ENCODE measurements at regions not wholly inside any gene's neighbourhood (a gene's known extent, or its start where the extent isn't known, plus 50 kb on each side); places are given as distances from the start of the nearest gene placed in this dataset.
A peak's percentile ranks its signal among the peaks of the same experiment; 100 is the strongest.

DNA sequence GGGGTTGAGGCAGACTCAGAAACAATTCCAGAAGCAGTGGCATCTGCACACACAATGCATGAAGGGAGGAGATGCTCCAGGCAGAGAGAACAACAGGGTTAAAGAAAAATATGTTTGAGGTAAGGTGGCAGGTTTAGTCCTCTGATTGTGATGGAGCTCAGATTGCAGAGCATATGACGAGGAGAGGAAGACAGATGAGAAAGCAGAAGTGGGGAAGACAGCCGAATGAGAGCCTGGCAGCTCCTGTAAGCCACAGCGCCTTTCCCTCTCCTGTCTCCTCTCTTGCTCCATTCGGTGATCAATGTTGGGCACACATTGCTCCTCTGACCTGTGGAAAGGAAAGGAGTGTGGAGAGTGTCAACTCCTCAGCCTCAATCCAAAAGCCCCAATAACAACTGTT, 372.2 kb downstream of the GXYLT1 start:
- no peak for DNase-seq (ENCODE audit: low read depth)

DNA sequence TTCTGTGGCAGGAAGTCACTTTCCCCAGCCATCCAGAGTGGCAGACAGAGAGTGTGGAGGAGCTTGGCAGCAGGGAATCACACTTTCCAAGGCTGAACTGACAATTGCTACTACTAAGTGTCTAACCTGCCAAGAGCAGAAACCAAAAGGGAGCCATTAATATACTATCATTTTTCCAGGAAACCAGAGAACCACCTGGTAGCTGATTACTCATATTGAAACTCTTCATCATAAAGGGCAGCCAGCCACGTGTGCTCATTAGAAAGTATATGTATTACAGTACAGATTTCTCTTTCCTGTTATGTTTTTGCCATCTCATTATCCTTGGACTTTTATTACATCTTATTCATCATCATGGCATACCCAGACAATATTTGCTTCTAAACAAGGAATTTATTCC, 374.9 kb downstream of the GXYLT1 start:
- no peak for DNase-seq (ENCODE audit: low read depth)

DNA sequence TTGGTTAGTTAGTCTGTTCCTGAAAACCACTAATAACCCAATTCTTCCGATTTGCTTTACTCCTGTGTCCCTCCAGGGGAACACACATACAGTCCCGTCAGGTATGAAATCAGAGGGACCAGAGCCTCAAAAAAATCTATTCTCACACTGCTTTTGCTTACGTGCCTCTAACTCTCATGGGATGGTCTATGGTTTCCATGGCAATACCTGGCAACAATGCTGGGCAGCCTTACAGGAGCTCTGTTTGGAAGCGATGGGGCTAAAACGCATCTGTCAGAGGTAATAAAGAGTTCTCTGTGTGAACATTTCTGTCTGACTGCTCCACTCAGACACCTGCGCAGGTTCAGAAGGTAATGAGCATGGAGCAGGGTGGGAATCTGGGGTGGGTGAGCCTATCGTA, 376.2 kb downstream of the GXYLT1 start:
- DNase-seq (ENCODE audit: low read depth) = no peak

DNA sequence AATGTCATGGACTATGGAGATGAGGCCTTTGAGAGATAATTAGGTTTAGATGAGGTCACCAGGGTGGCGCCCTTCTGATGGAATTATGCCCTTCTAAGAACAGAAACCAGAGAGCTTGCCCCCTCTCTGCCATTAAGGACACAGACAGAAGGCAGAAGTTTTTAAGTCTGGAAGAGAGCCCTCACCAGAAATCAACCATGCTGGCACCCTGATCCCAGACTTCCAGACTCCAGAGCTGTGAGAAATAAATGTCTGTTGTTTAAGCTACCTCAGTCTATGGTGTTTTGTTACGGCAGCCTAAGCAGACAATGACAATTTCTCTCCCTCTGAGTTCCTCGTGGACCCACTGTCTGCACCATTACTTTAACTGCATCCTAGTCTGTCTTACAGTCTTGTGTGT, 382.0 kb downstream of the GXYLT1 start:
- DNase-seq (ENCODE audit: low read depth) = no peak

DNA sequence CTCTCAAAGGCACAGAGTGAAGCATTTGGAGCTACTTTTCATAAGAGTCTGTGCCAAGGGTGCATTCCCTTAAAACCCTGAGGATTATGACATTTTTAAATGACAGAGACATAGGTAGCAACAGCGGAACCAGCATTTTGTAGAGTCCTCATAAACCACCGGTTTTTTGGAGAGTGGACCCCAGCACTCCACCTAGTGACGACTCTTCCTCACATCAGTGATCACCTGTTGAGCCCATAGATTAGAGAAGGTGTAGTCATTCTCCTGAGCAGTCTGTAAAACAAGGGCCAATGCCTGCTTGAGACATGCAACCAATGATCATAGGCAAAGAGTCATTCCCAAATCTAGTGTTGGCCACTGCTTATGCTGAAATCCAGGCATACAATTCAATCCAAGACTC, 399.1 kb downstream of the GXYLT1 start:
- DNase-seq (ENCODE audit: low read depth) = no peak

DNA sequence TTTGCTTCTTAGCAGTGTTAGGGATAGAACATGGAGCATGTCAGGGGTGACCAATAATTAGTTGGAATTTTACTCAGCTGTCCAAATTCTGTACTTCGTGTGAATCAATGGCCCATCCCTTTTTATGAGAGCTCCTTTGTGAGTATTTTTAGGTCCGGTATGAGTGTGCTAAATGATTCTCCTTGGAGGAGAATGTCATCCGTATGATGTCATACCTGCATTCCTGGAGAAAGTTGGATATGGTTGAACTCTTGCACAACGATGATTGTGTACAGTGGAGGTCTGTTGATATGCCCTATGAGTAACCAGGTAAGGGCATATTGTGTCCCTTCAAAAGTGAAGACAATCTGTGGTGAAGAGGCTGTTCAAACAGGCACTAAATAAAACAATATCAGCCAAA, 400.8 kb downstream of the GXYLT1 start:
- DNase-seq (ENCODE audit: low read depth) = peak; percentile 62

DNA sequence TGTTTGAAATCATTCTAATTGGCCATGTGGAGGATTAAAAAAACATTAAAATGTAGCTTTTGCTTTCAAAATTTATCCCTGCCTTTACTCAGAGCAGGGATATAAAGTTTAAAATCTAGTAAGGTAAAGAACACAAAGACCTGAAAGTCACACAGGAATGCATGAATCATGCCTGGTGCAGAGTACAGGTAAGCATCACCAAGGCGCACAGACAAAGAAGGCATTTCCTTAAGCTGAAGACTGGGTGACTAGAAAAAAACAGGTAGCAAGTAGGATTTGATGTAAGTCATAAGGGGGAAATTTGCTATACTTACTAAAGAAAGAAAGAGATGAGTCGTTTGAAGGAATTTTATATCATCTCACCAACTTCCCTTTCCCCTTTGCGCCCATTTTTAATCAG, 405.6 kb downstream of the GXYLT1 start:
- DNase-seq (ENCODE audit: low read depth) = no peak

DNA sequence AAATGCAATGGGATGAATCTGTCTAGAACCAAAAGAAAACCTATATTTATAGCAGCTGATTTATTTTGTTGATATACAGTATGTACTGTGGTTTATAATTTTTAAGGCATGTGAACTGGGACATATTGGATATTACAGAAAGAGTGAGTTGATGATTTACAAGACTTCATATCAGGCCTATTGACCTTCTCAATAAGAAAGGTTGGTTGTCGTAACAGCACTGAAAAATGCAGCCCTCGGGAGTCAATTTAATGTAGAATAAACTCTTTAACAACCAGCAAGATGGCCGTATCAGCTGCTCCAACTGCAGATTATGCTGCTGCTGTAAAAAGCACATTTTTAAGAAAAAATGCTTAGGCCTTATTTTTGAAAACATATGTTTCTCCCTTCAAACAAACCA, 407.3 kb downstream of the GXYLT1 start:
- no peak for DNase-seq (ENCODE audit: low read depth)

DNA sequence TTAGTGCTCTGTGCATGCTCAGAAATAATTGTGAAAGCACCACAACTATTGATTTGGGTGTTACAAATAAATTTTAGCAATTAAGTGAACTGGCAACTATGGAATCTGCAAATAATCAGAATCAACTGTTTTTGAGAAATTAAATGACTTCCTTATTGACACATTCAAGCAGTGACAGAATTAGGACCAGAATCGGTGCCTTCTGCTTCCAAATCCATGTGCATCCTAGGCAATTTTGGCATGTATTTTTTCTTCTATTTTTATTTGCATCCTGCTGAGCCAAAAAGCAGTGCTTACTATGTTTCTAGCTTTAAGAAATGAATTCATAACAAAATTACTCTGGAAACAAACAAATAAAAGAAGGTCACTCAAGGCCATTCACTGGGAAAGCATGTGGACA, 408.2 kb downstream of the GXYLT1 start:
- no peak for DNase-seq (ENCODE audit: low read depth)

DNA sequence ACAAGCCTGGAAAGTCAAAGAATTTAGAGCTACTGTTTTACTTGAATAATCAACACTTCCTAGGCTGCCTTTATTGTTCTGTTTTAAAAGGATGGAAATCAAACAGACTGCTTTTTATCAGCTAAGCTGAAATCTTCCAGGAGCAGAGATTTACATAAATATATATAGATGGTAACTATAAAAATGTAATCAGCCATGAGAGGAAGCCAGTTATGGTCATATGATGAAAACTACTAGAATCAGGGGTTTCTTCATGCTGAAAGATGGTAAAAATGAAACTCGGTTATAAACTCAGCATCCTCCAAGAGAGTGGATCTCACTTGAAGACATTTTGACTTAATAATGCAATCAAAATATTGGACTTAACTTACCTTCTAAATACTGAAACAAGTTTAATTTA, 413.0 kb downstream of the GXYLT1 start:
- no peak for DNase-seq (ENCODE audit: low read depth)

DNA sequence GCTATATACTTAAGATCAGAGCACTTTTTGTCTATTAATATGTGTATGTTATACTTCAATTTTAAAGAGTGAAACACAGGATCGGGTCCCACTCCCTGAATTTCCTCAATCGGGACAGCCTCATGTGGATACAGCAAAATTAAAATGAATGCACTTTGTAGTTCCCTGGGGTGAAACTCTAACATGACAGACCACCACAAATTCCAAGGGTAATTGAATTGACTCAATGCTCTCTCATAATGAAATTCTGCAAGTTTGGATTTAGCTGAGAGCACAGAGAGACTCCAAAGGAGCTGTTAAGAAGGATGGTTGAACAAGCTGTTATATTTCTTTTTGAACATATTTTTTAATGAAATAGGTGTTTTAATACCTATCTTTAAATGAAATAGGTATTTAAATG, 413.6 kb downstream of the GXYLT1 start:
- no peak for DNase-seq (ENCODE audit: low read depth)

DNA sequence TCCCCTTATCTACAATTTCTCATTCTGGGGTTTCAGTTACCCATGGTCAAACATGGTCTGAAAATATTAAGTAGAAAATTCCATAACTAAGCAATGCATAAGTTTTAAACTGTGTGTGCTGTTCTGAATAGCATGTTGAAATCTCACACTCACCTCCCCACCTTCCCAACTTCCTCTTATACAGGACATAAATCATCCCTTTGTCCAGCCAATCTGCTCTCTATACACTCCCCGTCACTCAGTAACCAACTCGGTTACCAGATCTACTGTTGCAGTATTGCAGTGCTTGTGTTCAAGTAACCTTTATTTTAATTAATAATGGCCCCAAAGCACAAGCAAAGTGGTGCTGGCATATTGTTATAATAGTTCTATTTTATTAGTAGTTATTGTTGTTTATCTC, 420.5 kb downstream of the GXYLT1 start:
- DNase-seq (ENCODE audit: low read depth) = peak; percentile 28

DNA sequence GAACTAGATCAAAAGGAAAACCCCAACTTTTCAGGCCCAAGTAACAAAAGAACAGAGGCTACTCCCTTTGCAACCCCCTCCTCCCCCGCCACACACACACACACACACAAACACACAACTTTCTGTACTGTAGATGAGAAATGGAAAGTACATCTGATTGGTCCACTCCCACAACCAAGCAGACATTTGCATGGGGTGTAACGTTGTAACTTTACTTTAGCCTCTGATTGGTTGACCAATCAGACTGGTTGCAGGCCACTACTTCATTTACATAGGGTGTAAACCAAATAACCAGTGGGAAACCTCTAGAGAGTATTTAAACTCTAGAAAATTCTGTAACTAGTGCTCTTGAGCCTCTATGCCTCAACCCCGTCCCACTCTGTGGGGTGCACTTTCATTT, 425.5 kb downstream of the GXYLT1 start:
- DNase-seq (ENCODE audit: low read depth) = no peak

DNA sequence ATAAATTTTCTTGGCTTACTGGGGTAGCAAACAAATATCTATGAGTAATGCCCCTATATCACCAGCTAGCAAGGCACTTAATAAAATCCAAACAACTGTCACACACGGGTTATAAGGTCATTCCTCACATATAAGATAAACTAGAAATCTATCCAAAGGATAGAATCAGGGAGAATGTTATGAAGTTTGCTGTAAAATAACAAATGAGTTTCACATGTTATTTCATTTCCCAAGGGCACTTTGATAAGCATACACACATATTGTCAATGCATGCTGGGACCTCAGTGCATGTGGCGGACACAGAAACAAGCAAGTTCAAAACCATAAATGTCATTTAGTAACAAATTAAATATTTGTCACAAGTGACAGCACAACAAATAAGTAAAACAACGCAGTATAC, 429.4 kb downstream of the GXYLT1 start:
- no peak for DNase-seq (ENCODE audit: low read depth)

DNA sequence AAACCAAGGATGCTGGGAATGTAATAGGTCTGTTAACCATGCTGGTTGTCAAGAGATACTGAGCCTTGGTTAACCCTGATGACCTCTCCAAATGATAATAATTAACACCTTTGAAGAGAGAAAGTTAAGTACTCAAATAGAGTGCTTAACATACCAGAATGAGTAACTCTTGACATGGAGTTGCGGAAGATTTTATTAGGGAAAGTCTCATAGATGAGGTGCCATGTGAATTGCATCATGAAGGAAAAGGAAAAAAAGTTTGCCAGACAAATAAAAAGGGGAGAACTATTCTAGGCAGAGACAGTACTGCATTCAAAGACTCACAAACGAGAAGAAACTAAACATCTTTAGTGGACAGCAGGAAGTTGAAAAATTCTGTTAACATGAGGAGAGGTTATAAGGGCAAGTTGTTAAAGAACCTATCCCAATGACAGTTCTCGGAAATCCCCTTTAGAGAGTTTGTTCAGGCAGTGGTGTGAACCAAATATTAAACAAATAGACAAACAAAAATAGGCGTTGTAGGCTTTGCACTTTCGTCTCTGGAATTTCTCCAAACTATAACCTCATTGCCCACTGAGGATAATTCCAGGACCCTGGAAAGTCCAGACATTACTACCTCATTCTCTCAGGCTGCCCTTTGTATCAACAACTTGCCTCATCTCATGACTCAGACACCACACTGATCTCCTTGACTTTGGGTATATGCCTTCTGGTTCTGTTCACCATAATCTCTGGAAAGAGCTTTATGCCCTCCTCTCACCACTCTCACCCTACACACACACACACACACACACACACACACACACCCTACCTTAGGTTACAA, 435.0 kb downstream of the GXYLT1 start:
- no peak for DNase-seq (ENCODE audit: low read depth)

DNA sequence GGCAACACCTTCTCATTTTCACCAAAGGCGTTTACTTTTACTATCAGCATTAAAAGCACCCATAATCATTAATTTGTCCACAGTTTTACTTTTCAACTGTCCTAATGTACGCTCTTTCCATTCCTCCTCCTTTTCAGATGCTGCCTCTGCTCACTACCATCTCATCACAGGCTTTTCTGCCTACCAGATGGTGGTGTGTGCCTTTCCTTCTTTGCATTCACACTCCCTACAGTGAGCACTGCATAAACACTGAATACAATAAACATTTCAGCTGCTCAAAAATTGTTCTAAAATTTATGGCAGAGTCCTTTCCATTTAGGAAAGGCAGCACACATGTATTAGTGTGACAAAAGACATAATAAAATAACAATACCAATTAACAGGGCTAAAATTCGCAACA, 435.7 kb downstream of the GXYLT1 start:
- DNase-seq (ENCODE audit: low read depth) = no peak

DNA sequence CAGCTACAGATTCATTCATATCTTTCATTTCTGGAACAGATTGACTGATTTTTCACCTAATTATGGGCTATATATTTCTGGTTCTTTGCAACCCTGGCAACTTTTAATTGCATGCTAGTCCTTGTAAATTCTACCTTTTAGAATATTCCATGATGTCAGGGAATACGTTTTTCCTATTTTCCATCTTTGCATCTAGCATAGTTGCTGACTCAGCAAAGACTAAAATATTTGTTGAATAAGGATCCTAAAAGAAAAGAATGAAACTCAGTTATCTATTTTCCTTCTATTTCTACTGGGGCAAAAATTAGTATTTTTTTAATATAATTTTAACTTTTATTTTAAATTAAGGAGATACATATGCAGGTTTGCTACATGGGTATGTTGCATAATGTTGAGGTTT, 438.3 kb downstream of the GXYLT1 start:
- DNase-seq (ENCODE audit: low read depth) = no peak

DNA sequence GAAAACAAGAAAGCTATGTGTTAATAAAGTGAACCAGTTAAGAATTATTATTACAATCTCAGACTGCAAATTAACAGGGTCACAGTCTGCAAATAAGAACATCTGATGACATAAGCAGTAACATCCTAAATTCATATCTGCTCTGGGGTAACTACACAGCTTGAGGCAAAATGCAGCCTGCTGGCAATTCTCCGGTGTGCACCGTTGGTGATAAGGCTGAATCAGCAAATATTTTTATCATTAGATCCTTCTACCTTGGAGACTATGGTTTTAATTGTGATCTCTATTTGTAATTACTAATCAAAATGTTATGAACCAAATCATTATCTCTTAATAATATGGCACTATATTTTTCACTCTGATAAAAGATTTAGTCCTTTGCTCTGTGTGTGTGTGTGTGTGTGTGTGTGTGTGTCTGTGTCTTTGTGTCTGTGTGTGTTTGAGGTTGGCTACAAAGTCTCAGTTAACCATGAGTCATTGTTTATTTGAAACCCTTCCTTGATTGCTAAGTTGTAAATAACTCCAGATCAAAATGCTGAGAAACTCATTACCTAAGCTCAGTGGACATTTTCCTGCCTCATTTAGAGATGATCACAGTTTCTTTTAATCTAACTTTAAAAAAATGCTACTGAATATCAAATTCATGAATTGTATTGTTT, 442.6 kb downstream of the GXYLT1 start:
- no peak for DNase-seq (ENCODE audit: low read depth)

DNA sequence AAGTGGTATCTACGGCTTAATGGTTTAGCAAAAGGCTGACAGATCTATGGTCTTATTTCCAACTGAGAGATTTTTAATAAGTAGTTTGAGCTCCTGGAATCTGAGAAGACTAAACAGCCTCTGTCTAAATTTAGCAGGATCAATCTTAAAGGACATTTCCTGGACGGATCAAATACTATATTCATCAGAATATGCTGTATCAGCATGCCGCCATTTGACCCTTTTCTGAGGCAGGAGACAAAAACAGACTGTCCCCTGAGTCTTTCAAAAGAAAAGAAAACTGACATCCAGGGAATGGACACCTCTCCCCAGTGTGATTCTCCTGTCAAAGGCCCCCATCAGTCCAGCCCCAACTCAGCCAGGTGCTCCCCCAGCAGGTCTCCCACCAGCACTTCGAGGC, 443.7 kb downstream of the GXYLT1 start:
- DNase-seq (ENCODE audit: low read depth) = no peak

DNA sequence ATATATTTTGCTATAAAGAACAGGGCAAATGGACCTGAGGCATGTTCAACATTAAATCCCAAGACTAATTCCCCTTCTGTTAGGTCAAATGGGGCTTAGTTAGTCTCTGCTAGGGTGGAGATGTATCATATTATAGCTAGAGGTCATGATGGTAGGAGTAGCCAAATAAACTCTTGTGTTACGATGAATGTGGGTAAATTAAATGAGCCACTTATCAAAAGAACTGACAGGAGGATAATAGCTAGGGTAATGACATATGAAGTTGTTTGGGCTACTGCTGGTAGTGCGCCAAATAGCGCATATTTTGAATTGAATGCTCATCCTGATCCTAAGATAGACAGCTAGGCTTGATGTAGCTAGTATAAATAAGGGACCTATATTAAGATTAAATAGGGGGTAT, 445.0 kb downstream of the GXYLT1 start:
- no peak for DNase-seq (ENCODE audit: low read depth)

DNA sequence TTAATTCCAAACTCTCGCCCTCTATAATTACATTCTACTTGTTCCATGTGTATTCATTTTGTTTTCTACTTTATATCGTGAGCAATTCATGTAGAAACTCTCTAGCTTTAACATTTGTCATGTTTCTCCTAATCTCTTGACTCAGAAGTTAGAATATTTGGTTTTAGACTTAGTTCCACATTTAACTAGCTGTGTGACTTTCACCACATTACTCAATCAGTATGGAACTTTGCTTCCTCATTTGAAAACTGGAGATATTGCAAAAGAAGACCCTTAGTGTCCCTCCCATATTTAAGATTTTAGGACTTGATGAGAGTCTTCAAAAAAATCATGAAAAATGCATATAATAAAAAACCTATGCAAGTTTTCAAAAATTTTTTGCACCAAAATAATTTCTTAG, 447.5 kb downstream of the GXYLT1 start:
- DNase-seq (ENCODE audit: low read depth) = no peak

DNA sequence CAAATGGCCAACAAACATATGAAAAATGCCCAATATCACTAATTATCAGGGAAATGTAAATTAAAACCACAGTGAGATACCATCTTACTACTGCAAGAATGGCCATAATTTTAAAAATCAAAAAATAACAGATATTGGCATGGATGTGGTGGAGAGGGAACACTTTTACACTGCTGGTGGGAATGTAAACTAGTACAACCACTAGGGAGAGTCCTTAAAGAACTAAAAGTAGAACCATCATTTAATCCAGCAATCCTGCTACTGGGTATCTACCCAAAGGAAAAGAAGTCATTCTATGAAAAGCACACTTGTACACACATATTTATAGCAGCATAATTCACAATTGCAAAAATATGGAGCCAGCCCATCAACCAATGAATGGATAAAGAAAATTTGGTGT, 459.7 kb downstream of the GXYLT1 start:
- no peak for DNase-seq (ENCODE audit: low read depth)

DNA sequence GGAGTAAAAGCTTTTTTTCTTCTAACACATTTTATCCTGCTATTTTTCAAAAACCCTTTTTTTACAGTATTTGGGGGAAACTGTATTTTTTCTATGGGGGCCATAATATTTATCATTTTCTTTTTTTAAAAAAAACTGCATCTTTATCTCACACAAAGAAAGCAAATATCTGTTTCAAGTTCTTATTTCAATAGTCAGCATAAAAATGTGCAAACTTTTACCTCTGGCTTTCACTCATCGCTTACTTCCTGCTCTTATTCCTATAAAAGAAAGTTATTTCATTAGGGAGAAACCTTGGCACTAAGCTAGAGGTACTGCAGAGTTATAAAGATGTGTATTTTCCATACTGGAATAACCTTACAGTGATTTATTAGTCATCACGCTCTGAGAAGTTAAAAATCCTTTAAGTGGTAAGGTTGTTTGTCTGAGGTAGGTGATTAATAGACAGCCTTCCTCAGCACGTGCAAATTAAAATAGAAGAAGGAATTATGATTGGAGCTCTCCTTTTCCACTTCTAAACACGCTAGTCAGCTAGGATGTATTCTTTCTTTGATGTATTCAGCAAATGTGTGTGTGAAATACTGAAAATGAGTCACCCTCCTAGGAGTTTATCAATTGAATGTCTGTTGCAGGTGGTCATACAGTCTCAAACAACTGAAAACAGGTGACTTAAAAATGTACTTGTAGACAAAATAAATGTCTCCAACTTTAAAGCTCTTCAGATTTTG, 461.0 kb downstream of the GXYLT1 start:
- peak; percentile 4 for DNase-seq (ENCODE audit: low read depth)

Data from HT1080 (cell line).